GM21825 (cell line): ENCODE measurements at regions not wholly inside any gene's neighbourhood (a gene's known extent, or its start where the extent isn't known, plus 50 kb on each side); places are given as distances from the start of the nearest gene placed in this dataset.
"Not testable (repeated sequence)": the region's sequence is repeated elsewhere in the genome, so short reads cannot be mapped to it uniquely, and the experiment has no call there.

Experiments used
- ATAC-seq: cut with Tn5 transposase; IDR thresholded peaks from one replicate; pipeline ENCODE4 v1.9.1; 2021; ENCODE audit warnings: mild to moderate bottlenecking, moderate library complexity; ENCODE audit not compliant: unreplicated experiment

DNA sequence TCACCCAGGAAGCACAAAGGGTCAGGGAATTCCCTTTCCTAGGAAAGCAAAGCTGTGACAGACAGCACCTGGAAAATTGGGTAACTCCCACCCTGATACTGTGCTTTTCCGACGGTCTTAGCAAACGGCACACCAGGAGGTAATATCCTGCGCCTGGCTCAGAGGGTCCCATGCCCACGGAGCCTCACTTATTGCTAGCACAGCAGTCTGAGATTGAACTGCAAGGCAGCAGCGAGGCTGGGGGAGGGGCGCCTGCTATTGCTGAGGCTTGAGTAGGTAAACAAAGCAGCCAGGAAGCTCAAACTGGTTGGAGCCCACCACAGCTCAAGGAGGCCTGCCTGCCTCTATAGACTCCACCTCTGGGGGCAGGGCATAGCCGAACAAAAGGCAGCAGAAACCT, 1697.1 kb upstream of the C9orf72 start:
- not testable (repeated sequence) for ATAC-seq

DNA sequence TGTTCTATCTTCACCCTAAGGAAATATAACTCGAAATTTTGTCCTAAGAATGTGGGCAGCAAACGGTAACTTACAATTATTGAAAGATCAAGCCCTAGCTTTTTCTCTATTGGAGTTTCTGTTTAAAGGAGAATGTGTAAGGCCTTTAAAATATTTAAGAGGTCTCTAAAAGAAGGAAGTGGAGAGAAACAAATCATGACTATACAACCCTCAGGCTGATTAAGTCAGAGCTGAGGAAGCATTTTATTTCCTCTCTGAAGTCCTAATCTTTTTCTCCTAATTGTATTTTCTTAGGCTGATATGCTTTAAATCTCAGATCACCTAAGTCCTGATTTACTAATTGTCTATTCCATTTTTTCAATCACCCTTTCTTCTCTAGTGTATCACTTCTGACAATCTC, 1708.8 kb upstream of the C9orf72 start:
- ATAC-seq, result no peak

GRCh38 chr9:29285818-29286217, 1712.5 kb upstream of the C9orf72 start:
- no peak for ATAC-seq

DNA sequence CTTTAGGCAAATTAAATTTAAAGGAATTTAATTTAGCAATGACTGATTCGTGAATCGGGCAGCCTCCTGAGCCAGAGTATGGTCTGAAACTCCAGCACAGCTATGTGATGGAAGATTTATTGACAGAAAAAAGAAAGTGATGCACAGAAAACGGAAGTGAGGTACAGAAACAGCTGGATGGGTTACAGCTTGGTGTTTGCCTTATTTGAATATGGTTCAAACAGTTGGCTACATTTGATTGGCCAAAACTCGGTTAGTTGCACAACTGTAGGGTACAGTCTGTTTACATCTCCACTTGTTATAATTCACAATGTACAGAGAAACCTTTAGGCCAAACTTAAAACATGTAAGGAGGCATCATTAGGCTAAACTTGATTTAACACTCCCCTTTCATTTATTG, 1716.1 kb upstream of the C9orf72 start:
- ATAC-seq, result no peak

GRCh38 chr9:29290516-29290915, 1717.2 kb upstream of the C9orf72 start:
- ATAC-seq, result no peak

DNA sequence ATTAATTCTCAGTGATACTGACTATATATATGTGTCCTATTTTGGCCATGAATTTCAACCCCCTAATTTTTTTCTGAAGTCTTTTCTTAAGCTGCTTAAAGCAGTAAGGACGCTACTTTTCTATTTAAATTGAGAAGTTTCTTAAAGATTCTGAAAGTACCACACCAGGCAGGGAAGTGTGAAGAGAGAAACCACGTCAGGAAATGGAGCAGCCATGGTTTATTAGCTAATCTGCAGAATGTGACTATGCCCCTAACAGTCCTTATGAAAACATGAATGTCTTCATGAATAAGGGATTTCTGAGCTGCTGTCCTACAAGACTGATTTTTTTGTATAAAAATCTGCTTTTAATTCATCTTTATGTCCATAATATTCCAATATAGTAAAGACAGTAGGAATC, 1724.3 kb upstream of the C9orf72 start:
- no peak for ATAC-seq

- ATAC-seq, result no peak
Measured at GRCh38 chr9:29311221-29311620, 1737.9 kb upstream of the C9orf72 start.

DNA sequence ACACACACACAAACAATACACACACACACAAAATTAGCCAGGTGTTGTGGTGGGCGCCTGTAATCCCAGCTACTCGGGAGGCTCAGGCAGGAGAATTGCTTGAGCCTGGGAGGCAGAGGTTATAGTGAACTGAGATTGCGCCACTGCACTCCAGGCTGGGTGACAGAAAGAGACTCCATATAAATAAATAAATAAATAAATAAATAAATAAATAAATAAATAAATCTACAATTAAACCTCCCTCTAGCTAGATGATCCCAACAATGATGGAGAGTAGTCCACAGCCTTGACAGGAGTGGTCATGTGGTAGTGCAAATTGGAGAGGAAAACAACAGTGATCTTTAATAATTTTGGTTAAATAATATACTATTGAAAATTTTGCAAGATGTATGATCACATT, 1739.0 kb upstream of the C9orf72 start:
- ATAC-seq, result no peak

GRCh38 chr9:29319736-29320513, 1746.6 kb upstream of the C9orf72 start:
- ATAC-seq, result no peak

DNA sequence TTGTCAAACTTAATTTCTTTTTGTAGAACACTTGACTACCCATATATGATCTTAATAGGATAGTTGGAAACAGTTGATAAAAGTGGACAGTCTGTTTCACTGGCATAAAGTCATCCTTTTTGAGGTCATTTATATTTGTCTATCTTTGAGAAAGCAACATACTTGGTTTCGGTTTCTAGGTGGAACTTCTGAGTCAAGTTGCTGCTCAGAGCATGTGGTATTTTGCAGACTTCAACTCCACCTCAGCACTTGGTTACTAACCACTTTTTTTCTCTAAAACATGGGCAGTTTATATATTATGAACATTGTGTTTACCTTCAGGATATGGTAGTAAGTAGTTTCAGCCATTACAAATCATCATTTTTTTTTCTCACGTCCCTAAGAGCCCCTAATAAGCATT, 1749.0 kb upstream of the C9orf72 start:
- no peak for ATAC-seq

DNA sequence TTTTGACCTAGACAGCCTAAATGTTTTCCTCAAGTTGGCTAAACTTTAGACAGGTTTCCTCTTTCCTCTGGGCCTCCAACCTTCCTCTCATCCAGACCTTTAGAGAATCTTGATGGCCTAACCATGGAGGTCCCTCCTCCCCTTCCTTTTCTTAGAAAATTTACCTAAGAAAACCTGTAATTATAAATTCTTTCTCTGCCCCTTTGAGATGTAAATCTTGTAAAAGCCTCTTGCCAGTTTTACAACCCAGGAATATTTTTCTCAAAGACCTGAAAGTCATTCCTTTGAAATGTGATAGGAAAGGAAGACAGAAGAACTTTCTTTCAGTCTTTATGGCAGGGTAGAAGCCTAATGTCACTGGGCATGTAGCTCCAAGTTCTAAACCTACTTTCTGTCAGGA, 1752.6 kb upstream of the C9orf72 start:
- no peak for ATAC-seq

DNA sequence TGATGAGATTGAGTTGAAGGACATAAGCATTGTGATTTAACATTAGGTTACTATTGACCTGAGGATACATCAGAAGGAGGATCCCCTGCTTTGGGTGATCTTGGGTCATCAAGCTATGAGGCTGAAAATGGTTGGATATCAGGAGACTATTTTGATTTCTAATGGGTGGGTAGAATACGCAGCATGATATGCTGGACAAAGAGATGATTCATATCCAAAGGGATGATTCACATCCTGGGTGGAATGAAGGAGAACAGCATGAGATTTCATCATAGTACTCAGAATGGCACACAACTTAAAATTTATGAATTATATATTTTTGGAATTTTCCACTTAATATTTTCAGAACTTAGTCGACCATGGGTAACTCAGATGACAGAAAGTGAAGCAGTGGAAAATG, 1759.5 kb upstream of the C9orf72 start:
- no peak for ATAC-seq

DNA sequence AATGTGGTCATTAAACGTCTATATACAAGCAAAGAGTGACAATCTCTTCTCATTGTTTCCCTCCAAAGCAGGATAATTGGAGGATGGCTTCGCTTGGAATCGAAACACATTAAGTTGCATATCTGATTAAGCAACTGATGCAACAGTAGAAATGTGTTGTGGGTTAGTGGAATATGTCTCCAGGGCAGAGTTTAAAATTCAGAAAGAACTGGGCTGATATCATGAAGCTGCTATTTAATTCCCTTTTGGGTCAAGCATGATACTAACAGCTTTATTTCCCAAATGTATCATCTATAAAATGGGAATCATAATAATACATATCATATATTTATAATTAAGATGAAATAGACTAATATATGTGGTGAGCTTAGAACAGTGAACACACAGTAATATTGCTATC, 1763.0 kb upstream of the C9orf72 start:
- ATAC-seq, result no peak

GRCh38 chr9:29339387-29339786, 1766.1 kb upstream of the C9orf72 start:
- no peak for ATAC-seq

- ATAC-seq, result no peak
Measured at GRCh38 chr9:29348999-29349398, 1775.7 kb upstream of the C9orf72 start.

DNA sequence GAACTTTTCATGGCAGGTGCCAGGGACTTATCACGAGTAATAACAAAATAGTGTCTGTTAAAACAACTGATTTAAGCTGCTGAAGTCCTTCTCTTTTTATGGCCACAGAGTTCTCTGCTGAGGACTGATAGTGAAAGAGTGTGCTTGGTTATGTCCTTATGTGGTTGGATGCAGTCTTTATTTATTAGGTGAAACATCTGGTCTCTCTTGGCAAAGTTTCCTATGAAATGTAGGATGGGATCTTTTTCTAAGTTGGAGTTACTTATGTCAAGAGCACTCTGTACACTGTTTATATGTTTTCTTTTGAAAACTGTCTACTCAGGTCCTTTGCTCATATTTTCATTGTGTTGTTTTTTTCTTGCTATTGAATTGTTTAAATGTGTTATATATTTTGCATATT, 1816.1 kb upstream of the C9orf72 start:
- ATAC-seq, result no peak

DNA sequence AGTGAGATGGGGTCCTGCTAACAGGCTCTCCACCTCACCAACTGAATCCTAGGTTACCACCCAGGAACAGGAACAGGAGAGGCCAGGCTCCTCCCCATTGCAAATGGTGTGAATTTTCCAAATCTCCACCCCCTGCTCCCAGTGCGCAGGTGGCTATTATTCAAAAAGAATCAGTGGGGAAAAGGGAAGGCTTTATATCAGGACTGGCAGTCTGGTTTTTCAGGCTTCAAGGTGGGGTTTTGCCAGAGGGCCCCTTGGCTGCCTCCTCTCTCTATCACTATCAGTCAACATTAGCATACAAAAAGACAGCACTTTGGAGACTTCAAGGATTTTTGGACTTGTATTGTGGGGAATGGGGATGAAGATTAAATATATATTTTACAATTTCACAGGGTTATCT, 1817.6 kb upstream of the C9orf72 start:
- ATAC-seq, result no peak

DNA sequence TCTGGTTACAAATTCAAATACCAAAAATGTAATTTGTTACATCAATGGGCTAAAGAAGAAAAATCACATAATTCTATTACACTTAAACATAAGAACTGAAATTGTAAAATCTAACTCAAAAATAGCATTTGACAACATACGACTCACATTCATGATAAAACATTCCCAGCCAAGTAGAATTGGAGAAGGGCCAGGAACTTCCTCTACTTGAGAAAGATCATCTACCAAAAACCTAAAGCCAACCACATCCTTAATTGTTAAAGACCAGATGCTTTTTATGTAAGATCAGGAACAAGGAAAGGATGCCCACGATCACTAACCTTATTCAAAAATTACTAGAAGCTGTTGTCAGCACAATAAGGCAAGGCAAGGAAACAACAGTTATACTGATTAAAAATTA, 1819.8 kb upstream of the C9orf72 start:
- ATAC-seq, result no peak

DNA sequence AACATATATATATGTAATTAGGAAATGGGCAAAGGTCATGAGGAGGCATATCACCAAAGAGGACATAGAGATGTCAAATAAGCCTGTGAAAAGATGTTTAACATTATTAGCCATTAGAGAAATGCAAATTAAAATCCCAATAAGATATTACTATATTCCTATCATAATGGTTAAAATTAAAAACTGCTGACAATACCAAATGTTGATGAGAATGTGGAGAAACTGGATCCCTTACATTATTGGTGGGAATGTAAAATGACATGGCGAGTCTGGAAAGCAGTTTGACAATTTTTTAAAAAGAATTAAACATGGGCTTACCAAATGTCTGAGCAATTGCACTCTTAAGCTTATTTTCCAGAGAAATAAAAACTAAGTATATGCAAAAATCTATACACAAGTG, 1821.6 kb upstream of the C9orf72 start:
- no peak for ATAC-seq

- ATAC-seq, result no peak
Measured at GRCh38 chr9:29397148-29397547, 1823.9 kb upstream of the C9orf72 start.

DNA sequence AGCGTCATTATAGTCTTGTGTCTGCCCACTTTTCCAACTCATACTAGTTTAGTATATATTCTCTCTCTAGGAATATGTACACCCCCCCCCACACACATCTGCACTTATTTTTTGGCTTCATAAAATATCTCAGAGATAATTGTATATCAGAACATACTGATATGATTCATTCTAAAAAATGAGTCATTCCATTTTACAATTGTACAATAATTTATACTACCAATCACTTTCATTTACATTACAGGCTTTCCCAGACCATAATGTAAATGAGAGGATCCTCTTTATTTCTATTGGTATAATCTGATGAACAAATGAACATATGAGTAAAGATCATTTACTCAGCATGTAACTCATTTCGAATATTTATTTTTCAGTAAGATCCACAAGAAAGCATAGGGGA, 1842.9 kb upstream of the C9orf72 start:
- ATAC-seq, result no peak

GRCh38 chr9:29422438-29422837, 1849.2 kb upstream of the C9orf72 start:
- ATAC-seq, result no peak

DNA sequence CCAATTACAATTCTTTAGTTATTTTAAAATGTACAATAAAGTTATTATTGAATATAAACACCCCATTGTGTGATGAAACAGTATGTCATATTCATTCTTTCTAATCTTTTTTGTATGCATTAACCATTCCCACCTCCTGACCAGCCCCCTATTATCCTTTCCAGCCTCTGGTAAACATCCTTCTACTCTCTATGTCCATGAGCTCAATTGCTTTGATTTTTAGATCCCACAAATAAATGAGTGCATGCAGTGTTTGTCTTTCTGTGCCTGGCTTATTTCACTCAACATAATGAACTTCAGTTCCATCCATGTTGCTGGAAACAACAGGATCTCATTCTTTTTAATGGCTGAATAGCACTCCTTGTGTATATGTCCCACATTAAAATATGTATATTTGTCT, 1858.9 kb upstream of the C9orf72 start:
- no peak for ATAC-seq
